Left hindlimb (tissue), 1 donor: ENCODE measurements at regions not wholly inside any gene's neighbourhood (a gene's known extent, or its start where the extent isn't known, plus 50 kb on each side); places are given as distances from the start of the nearest gene placed in this dataset.
"Not testable (repeated sequence)": the region's sequence is repeated elsewhere in the genome, so short reads cannot be mapped to it uniquely, and the experiment has no call there.

Experiments
- DNase-seq: peaks from one replicate; pipeline ENCODE4 v3.0.0-alpha.2; 2018

DNA sequence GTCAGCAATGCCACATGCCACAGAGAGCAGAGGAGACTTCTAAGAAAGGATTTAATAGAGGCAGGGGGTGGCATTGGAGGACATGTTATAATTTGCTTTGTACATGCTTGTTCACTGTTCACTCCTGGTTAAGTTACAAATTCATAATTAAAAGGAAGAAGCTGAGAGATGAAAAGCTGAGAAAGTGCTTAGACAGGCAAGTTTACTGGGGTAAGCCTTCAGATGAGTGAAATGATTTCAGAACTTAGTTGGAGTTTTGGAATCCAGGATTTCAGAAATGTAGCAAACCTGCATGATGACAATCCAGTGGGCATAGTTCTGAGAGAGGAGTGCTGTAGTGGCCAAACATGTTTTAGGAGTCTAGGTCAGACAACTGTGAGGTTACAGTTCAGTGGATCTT is 67.3 kb upstream of the FBXO33 start:
- DNase-seq: no peak

DNA sequence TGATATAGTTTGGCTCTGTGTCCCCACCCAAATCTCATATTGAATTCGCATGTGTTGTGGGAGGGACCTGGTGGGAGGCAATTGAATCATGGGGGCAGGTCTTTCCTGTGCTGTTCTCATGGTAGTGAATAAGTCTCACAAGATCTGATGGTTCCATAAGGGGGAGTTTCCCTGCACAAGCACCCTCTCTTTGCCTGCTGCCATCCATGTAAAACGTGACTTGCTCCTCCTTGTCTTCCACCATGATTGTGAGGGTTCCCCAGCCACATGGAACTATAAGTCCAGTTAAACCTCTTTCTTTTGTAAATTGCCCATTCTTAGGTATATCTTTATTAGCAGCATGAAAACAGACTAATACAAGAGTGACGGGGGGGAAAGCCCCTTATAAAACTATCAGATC is 65.4 kb upstream of the FBXO33 start:
- DNase-seq: not testable (repeated sequence)

DNA sequence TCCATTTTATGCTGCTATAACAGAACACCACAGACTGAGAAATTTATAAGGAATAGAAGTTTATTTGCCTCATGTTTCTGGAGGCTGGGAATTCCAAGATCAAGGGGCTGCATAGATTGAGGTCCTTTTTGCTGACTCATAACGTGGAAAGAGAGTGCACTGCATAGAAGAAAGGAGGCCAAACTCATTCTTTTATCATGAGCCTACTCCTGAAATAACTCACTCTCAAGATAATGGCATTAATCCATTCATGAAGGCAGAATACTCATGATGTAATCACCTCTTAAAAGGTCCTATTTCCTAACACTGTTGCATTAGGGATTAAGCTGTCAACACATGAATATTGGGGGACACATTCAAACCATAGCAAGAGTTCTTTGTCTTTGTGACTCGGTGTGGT is 60.0 kb upstream of the FBXO33 start:
- no peak for DNase-seq

DNA sequence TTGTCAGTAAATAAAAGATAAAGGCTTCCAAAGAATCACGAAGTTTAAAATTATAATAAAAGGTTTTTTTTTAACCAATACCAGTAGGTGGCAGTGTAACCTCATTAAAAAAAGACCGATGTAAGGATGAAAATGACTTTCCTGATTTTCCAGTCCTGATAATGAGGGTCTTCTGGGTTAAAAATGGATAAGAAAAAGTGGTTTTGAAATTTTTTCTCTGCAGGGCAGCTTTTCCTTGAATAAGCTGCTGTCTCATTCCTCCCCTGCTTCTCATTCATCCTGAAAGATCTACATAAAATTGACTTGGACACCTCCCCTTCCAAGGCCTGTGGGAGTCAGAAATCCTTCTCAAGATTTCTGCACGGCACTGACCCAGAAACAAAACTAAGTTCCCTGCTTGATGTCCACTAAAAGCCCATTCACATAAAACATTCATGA is 58.9 kb upstream of the FBXO33 start:
- DNase-seq: no peak

DNA sequence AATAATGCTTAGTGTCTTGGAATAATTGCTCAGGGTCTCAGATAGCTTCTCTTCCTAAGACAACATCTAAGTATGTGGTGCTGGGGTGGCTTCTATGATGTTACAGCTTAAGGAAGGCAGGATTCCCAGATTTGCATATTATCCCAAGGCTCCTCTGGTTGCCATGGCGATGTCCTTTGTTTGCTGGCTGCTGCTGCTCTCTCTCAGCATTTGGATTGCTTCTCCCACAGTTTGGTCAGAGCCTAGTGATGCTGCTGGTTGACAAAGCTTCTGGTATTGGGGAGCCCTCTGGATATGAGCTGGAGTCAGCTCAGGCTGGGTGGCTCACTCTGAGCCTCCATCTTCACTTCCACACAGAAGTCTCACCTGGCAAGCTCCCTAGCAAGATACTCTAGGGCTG is 56.4 kb upstream of the FBXO33 start:
- no peak for DNase-seq

DNA sequence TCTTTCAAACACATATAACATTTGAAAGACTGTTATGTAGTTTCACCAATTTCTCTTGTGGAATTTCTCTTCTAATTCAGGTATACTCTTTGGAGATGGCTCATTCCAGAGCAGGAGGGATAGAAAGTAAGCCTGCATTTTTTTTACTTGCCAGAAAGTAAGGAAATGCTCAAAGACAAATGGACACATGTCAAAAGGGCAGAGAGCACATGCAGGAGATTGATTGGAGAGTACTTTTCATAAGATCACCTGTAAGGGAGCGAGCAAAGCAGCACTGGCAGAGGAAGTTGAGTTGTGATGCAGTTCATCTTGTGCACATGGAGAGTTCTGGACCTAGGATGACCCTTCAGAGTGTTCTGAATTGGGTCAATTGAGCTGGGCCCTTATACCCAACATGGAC is 51.4 kb upstream of the FBXO33 start:
- no peak for DNase-seq
